ENCODE measurements at regions not wholly inside any gene's neighbourhood (a gene's known extent, or its start where the extent isn't known, plus 50 kb on each side); places are given as distances from the start of the nearest gene placed in this dataset.
"Not testable (repeated sequence)": the region's sequence is repeated elsewhere in the genome, so short reads cannot be mapped to it uniquely, and the experiment has no call there.

- DNase-seq (ENCODE audit: low read depth), result no peak
These were observed 100.7 kb downstream of the SLC16A1 start for GRCh38 chr1:112855152-112855828.

- not testable (repeated sequence) for DNase-seq (ENCODE audit: low read depth)
These were observed 101.5 kb downstream of the SLC16A1 start for GRCh38 chr1:112854368-112854984.

- not testable (repeated sequence) for DNase-seq (ENCODE audit: low read depth)
These were observed 102.1 kb downstream of the SLC16A1 start for GRCh38 chr1:112853915-112854314.

- no peak for DNase-seq (ENCODE audit: low read depth)
These were observed 103.1 kb downstream of the SLC16A1 start for GRCh38 chr1:112852934-112853333.

DNA sequence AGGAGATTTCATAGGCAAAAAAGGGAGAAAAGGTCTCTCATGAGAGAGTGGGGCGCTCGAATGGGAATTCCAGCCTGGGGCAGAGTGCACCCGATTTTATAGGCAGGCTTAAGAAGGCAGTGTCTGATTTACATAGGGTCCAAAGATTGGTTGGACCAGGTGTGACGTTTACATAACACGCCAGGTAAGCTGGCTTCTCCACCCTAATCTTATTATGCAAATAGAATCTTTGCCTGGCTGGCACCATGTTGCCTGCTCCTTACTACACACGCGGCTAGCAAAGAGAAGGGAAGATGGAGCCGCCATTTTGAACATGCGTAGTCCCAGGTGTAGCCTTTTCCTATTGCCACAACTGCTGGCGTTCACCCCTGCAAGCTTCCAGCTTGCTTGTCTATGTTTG lies 103.7 kb downstream of the SLC16A1 start:
- DNase-seq (ENCODE audit: low read depth), result no peak

GRCh38 chr1:112850034-112850757 lies 105.8 kb downstream of the SLC16A1 start:
- peak; percentile 46 for DNase-seq (ENCODE audit: low read depth)

DNA sequence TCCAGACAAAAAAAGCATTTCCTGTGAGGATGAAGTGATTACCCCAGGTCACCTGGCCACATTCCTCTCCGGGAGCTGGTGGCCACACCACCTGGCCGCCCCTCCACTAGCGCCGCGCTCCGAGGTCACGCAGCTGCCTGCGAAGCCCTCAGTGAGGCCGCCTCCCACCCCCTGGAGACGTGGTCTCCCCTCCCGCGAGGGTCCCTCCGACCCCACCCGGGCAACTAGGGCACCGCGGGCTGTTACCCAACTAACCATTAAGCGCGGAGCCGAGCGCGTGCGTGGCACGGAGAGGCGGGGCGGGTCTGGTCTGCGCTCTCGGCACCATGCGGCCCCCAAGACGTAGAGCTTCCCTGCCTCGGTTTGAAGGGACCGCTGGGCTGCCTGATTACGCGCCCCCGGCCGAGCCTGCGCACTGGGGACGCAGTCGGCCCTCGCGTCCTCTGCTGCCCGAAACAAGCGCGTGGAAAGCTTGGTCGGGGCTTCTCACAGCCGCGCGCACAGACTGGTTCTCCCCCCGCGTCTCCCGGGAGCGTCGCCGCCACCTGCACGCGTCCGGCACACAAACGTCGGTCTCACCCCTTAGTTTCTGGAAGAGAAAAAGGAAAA lies 106.5 kb downstream of the SLC16A1 start:
- DNase-seq (ENCODE audit: low read depth), result peak; percentile 79

DNA sequence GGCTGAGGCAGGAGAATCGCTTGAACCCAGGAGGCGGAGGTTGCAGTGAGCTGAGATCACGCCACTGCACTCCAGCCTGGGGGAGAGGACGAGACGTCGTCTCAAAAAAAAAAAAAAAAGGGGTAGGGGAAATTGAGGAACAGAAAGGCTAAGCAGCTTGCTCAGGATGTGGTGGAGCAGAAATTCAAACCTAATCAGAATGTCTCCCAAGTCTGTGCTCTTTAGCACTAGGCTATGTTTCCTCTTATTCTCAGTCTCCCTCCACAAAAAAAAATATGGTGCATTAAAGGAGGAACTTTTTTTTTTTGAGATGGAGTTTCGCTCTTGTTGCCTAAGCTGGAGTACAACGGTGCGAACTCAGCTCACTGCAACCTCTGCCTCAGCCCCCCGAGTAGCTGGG lies 114.2 kb downstream of the SLC16A1 start:
- DNase-seq (ENCODE audit: low read depth), result no peak

DNA sequence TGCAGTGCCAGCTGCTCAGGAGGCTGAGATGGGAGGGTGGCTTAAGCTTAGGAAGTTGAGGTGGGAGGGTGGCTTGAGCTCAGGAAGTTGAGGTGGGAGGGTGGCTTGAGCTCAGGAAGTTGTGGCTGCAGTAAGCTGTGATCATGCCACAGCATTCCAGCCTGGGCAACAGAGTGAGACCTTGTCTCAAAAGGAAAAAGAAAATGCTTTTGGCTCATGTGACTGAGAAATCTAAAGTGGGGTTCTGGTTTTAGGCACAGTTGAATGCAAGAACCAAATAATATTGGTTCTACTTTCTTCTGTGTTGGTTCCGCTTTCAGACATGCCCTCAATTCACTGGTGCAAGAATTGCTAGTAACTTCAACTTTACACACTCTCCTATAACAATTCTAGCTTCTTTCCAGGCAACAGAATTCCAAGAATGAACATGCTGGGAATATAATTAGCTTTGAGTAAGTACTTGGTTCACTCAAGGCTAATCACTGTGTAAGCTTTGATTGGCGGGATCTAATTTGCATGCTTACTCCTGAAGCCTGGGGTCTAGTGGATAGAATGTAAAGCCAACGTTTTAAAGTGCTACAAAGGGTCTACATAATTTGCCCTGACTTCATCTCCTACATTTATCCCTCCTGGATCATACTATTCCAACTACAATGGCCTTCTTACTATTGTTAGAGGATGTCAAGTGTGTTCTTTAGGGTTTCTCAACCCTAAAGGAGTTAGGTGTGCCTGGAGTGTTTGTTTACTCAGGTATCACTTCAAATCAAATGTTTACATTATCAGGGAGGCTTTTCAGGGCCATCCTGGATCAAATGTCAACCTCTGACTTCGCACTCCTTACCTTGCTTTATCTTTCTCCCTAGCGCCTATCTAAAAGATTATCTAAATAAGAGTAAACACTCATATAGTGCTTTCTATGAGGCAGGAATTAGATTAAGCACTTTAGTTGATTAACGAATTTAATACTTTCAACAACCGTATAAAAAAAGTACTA lies 115.1 kb downstream of the SLC16A1 start:
- peak; percentile 80 for DNase-seq (ENCODE audit: low read depth)

DNA sequence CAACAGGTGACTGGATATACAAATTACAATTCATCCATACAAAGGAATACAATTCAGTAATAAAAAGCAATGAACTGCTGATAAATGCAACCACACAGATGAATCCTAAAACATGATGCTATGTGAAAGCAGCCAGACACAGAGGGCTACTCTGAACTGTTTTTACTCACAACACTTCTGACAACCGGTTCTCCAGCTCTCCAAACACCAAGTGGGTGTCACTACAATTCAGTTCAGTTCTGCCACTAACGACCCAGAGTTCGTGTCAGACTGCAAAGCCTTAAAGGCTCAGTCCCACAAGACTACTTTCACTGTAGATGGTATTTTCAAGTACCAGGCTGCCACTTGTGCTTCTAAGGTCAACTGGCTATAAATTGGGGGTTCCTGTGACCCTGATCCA lies 119.4 kb downstream of the SLC16A1 start:
- DNase-seq (ENCODE audit: low read depth), result no peak

- DNase-seq (ENCODE audit: low read depth), result no peak
These were observed 118.7 kb upstream of the PPM1J start for GRCh38 chr1:112833806-112834205.

DNA sequence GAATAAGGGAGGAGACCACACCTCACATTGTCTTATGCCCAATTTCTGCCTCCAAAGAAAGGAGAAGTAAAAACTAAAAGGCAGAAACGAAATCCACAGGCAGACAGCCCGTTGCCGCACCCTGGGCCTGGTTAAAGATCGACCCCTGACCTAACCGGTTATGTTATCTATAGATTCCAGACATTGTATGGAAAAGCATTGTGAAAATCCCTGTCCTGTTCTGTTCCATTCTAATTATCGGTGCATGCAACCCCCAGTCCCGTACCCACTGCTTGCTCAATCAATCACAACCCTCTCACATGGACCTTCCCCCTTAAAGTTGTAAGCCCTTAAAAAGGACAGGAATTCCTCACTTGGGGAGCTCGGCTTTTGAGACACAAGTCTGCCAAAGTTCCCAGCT lies 117.1 kb upstream of the PPM1J start:
- DNase-seq (ENCODE audit: low read depth), result not testable (repeated sequence)

DNA sequence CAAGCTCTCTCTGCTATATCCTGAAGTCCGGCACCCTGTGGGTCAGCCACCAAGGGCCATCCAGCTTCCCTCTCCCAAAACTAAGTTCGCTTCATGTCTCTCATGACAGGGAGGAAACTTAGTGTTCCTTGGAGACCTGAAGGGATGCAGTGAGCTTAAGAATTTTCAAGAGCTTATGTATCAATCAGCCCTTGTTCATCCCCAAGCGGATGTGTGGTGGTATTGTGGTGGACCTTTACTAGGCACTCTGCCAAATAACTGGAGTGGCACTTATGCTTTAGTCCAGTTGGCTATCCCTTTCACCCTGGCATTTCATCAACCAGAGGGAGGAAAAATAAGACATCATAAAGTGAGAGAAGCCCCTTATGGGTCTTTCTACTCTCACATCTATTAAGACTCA lies 114.6 kb upstream of the PPM1J start:
- DNase-seq (ENCODE audit: low read depth), result not testable (repeated sequence)

- DNase-seq (ENCODE audit: low read depth), result no peak
These were observed 113.6 kb upstream of the PPM1J start for GRCh38 chr1:112828716-112829115.

GRCh38 chr1:112827391-112827790 lies 112.3 kb upstream of the PPM1J start:
- DNase-seq (ENCODE audit: low read depth), result not testable (repeated sequence)

GRCh38 chr1:112826217-112826944 lies 111.2 kb upstream of the PPM1J start:
- no peak for DNase-seq (ENCODE audit: low read depth)

DNA sequence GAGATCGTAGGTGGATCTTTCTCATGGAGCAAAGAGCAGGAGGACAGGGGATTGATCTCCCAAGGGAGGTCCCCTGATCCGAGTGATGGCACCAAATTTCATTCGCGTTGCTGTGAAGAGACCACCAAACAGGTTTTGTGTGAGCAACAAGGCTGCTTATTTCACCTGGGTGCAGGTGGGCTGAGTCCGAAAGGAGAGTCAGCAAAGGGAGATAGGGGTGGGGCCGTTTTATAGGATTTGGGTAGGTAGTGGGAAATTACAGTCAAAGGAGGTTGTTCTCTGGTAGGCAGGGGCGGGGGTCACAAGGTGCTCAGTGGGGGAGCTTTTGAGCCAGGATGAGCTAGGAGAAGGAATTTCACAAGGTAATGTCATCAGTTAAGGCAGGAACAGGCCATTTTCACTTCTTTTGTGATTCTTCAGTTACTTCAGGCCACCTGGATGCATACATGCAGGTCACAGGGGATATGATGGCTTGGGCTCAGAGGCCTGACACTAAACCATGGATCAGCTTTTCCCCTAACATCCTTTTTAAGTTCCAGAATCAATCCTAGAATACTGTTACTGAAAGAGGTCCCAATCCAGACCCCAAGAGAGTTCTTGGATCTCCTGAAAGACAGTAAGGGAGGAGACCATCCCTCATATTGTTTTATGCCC lies 110.6 kb upstream of the PPM1J start:
- DNase-seq (ENCODE audit: low read depth), result not testable (repeated sequence)

DNA sequence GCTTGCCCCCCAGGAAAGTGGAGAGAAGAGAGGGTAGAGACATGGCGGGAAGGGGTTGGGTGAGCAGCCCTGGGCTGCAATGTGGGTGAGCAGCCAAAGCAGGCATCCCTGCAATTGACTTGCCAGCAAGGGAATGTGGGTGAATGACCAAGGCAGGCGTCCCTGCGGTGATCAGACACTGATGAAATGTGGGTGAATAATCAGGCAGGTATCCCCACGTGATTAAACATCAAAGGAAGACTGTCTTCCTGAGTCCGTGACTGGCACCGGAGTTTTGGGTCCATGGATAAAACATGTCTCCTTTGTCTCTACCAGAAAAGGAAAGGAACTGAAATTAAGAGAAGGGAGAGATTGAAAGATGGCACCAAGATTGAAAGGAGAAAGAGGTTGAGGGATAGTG lies 109.9 kb upstream of the PPM1J start:
- not testable (repeated sequence) for DNase-seq (ENCODE audit: low read depth)

DNA sequence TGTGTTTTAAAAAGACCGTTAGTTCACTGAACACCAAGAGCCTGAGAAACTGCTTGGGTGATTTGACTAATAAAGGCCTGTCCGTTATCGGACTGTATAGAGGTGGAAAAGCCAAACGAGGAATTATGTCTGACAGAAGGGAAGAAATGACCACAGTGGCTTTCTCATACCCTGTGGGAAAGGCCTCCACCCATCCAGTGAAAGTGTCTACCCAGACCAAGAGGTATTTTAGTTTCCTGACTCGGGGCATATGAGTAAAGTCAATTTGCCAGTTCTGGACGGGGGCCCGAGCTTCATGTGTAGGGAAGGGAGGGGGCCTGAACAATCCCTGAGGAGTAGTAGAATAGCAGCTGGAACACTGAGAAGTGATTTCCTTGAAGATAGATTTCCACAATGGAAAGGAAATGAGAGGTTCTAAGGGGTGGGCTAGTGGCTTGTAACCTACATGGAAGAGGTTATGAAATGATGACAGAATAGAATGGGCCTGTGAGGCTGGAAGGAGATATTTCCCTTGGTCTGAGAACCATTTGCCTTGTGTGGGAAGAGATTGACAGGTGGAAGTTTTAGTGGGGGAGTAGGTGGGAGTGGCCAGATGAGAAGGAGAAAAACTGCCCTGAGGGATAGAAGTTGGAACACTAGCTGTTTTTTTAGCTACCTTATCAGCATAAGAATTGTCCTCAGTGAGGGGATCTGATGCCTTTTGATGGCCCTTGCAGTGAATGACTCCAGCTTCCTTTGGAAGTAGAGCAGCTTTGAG lies 106.4 kb upstream of the PPM1J start:
- DNase-seq (ENCODE audit: low read depth), result not testable (repeated sequence)

All from Daoy (cell line).